Uterus (tissue), 3 donors: ENCODE measurements at regions not wholly inside any gene's neighbourhood (a gene's known extent, or its start where the extent isn't known, plus 50 kb on each side); places are given as distances from the start of the nearest gene placed in this dataset.
"Not testable (repeated sequence)": the region's sequence is repeated elsewhere in the genome, so short reads cannot be mapped to it uniquely, and the experiment has no call there.

ENCODE experiments used
- DNase-seq, 2 donors: peaks; one replicate each; pipeline ENCODE4 v3.0.0-alpha.2; 2019 to 2020
- H3K27ac ChIP-seq, 2 donors: fragments of 200-600 bp; sonication (generic); 1 replicate in 1 of 2; 2 replicates in 1 of 2; pipeline ENCODE4 v1.5.1; 2016 to 2018
- H3K27me3 ChIP-seq, 2 donors: fragments of 200-600 bp; sonication (generic); one replicate each; pipeline ENCODE4 v1.5.1; 2018 to 2019; ENCODE audit warnings: control low read depth in 1 of 2
- H3K36me3 ChIP-seq, 2 donors: fragments of 200-600 bp; sonication (generic); one replicate each; pipeline ENCODE4 v1.5.1; 2019; ENCODE audit warnings: control low read depth in 1 of 2
- H3K4me1 ChIP-seq, 2 donors: fragments of 200-600 bp; sonication (generic); one replicate each; pipeline ENCODE4 v1.5.1; 2018 to 2019; ENCODE audit warnings: control low read depth in 1 of 2
- H3K4me3 ChIP-seq, 2 donors: fragments of 200-600 bp; sonication (generic); 1 replicate in 1 of 2; 2 replicates in 1 of 2; pipeline ENCODE4 v1.5.1; 2018 to 2019; ENCODE audit warnings: mild to moderate bottlenecking in 1 of 2
- H3K9me3 ChIP-seq, 2 donors: fragments of 200-600 bp; sonication (generic); one replicate each; pipeline ENCODE4 v1.5.1; 2019; ENCODE audit warnings: control low read depth in 1 of 2
- intact Hi-C: fragments of 100-400 bp; cut with DNase I; formaldehyde crosslinking; loops from one replicate; pipeline ENCODE4 v1.15.1; 2023; ENCODE audit warnings: low total_unique reads
- donor health status: DM: yes; HTN: yes; CAD: no.

DNA sequence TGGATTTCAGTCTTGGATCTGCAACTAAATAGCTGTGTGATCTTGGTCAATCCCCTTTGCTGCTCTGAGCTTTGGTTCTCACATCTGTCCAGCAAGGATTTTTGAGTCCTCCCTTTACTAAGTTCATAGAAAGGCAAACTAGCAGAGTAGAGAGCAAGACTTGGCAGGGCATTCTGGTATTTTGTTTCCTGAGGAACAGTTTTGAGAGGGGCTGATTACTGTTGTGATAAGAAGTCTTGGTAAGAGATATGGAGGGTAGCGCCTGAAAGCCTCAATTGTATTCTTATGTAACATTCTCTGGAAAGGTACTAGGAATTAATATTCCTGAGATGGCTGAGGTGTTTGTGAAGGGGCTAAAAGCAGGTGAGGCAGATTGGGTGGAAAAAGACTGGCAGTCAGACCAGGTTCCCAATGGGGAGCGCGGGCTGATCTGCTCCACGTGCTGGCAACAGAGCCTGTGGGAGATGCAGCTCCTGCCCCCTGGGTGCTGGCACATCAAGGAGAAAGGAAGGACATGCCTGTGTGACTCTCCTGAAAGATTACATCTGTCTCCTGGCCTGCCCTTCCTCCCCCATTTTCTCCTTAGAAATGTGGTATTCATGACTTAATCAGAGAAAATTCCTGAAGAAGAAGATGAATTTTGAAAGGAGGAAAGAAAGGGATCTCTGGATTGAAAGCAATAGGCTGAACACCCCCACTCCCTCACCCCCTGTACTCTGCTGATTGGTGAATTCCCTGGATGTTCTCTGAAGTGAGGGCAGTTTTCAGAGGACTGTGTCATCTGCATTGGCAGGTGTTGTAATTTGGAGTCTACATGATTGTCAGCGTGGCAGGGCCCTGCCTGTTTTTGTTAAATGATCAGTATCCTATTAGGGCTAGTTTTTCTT is 94.0 kb downstream of the SRGAP2 start:
- intact Hi-C loops, DNase-seq, H3K4me3 ChIP-seq: not testable (repeated sequence)

DNA sequence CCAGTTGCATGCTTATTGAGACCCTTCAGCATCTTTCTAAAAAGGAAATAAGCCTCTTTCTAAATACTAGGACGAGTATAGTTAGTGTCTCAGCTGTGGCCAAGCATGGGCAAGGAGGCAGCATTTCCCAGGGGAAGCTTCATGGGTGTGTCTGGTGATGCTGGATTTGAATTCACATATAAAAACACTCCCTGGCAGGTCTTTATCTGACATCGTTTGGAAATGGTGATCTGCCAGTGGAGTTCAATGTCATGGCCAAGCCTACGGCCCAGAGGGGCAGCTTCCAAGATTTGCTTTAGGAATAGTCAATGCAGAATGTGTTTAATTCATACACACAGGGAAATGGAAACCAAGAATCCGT is 94.7 kb downstream of the SRGAP2 start:
- H3K4me1 ChIP-seq, H3K4me3 ChIP-seq, intact Hi-C loops, H3K27me3 ChIP-seq, H3K36me3 ChIP-seq, H3K9me3 ChIP-seq, H3K27ac ChIP-seq, DNase-seq: not testable (repeated sequence)

More for the DNA sequence above, 94.0 kb downstream of the SRGAP2 start:
- not testable (repeated sequence) for H3K27ac ChIP-seq, H3K9me3 ChIP-seq, H3K27me3 ChIP-seq, H3K4me1 ChIP-seq, H3K36me3 ChIP-seq

- H3K4me3 ChIP-seq, H3K27ac ChIP-seq, H3K36me3 ChIP-seq, H3K4me1 ChIP-seq, intact Hi-C loops, DNase-seq, H3K27me3 ChIP-seq, H3K9me3 ChIP-seq: not testable (repeated sequence)
Measured at GRCh38 chr1:206299181-206299791, 95.9 kb downstream of the SRGAP2 start.

- H3K27ac ChIP-seq, H3K4me1 ChIP-seq, H3K4me3 ChIP-seq, intact Hi-C loops, H3K27me3 ChIP-seq, H3K9me3 ChIP-seq, DNase-seq, H3K36me3 ChIP-seq: not testable (repeated sequence)
Measured at GRCh38 chr1:206299942-206300341, 96.6 kb downstream of the SRGAP2 start.

DNA sequence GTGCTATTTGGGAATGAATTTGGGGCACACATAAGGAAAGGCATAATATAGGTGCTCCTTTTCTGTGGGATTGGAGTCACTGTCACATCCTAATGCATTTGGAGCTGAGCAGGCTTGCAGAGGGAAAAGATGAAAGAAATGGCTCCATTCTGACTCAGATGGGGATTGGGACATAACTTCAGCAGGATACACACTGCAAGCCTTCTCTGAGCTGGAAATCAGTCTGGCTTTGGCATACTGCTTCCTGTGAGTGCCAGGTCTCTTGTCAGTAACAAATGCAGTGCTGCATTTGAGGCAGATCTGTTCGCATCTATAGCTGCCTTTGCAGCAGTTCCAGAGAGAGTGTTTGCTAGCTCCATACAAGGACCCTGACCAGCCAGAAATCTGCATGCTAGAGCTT is 98.7 kb downstream of the SRGAP2 start:
- H3K4me3 ChIP-seq, H3K27ac ChIP-seq, H3K4me1 ChIP-seq, intact Hi-C loops, H3K27me3 ChIP-seq, H3K36me3 ChIP-seq, H3K9me3 ChIP-seq, DNase-seq: not testable (repeated sequence)

DNA sequence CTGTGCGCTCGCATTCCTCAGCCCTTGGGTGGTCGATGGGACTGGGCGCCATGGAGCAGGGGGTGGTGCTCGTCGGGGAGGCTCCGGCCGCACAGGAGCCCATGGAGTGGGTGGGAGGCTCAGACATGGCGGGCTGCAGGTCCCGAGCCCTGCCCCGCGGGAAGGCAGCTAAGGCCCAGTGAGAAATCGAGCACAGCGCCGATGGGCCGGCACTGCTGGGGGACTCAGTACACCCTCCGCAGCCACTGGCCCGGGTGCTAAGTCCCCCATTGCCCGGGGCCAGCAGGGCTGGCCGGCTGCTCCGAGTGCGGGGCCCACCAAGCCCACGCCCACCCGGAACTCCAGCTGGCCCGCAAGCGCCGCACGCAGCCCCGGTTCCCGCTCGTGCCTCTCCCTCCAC is 104.1 kb downstream of the SRGAP2 start:
- intact Hi-C loops: not testable (repeated sequence)

GRCh38 chr1:206310948-206311347 is 107.6 kb downstream of the SRGAP2 start:
- H3K27ac ChIP-seq, H3K4me3 ChIP-seq, H3K9me3 ChIP-seq, DNase-seq, intact Hi-C loops, H3K36me3 ChIP-seq, H3K27me3 ChIP-seq, H3K4me1 ChIP-seq: not testable (repeated sequence)

More for the DNA sequence above, 104.1 kb downstream of the SRGAP2 start:
- H3K4me1 ChIP-seq, H3K4me3 ChIP-seq, H3K27me3 ChIP-seq, H3K9me3 ChIP-seq, H3K36me3 ChIP-seq, H3K27ac ChIP-seq, DNase-seq: not testable (repeated sequence)

GRCh38 chr1:206311611-206312273 is 108.4 kb downstream of the SRGAP2 start:
- H3K27me3 ChIP-seq, H3K4me1 ChIP-seq, intact Hi-C loops, H3K27ac ChIP-seq, H3K36me3 ChIP-seq, H3K9me3 ChIP-seq, H3K4me3 ChIP-seq: not testable (repeated sequence)
- peak in 1 of 2 donors; percentile 18 for DNase-seq

DNA sequence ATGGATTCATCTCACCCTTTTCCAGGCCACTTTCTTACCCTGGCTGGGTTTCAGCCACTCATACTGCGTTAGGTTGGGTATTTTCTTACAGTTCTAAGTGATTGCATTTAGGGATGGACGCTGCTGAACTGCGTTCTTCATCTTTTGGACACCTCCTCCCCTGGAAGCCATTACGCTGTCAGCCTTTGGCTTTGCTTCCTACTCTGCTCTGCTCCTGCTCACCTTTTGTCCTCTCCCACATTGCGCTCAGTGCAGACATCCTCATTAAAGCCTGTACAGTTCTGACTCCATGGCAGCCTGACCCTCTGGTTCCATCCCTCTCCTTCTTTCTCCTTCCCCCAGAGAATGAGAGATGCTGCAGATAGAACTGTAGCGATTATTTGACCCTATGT is 108.9 kb downstream of the SRGAP2 start:
- intact Hi-C loops, H3K27me3 ChIP-seq, H3K27ac ChIP-seq, H3K9me3 ChIP-seq, H3K36me3 ChIP-seq, DNase-seq, H3K4me1 ChIP-seq, H3K4me3 ChIP-seq: not testable (repeated sequence)

DNA sequence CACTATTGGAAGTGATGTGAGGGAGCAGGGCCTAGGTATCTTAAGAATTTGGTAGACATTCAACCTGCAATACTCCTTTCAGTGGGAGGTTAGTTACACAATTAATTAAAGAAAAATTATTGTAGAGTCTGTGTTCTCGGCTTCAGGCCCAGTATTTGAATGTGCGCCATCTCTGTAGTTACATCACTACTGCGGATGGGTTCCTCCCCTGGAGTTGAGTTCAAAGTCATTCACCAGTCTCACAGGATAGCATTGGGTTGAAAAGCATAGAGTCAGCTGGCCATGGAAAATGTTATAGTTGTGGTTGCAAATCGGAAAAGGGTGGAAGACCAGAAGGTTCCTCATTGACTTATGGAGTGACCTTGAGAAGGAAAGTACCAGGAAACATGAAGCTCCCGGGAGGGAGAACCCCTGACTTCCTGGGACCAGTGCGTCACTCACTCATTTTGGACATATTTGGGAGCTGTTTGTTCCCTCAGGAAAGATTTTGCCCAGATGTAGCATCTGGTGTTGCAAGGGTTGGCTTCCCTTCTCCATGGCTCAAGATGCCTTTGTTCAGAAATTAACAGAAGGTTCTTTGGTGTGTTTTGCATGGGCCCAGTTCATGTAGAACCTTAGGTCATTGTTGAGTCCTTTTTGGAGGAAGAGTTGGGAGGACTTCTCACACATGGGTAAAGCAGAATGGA is 111.8 kb downstream of the SRGAP2 start:
- DNase-seq, H3K27me3 ChIP-seq, H3K36me3 ChIP-seq, H3K4me1 ChIP-seq, H3K9me3 ChIP-seq, H3K4me3 ChIP-seq, intact Hi-C loops, H3K27ac ChIP-seq: not testable (repeated sequence)

DNA sequence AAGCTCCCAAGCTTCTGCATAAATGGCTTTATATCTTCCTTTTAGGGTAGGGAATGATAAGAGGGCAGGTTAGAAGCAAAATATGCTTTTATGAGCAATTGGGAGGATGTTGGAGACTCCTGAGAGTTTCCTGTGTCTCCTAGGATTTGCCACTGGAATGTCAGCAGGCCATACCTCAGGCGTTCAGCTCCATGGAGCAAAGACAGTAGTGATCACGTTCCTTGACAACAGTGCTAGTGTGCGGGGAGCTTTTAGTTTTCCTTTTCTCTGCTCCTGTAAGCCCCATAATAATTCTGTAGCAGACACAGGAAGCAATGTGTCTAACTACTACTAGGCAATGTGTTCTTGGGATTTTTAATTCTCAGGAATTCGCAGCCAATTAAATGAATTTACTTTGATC is 113.6 kb downstream of the SRGAP2 start:
- H3K27ac ChIP-seq, H3K4me1 ChIP-seq, DNase-seq, H3K36me3 ChIP-seq, intact Hi-C loops, H3K9me3 ChIP-seq, H3K27me3 ChIP-seq, H3K4me3 ChIP-seq: not testable (repeated sequence)

DNA sequence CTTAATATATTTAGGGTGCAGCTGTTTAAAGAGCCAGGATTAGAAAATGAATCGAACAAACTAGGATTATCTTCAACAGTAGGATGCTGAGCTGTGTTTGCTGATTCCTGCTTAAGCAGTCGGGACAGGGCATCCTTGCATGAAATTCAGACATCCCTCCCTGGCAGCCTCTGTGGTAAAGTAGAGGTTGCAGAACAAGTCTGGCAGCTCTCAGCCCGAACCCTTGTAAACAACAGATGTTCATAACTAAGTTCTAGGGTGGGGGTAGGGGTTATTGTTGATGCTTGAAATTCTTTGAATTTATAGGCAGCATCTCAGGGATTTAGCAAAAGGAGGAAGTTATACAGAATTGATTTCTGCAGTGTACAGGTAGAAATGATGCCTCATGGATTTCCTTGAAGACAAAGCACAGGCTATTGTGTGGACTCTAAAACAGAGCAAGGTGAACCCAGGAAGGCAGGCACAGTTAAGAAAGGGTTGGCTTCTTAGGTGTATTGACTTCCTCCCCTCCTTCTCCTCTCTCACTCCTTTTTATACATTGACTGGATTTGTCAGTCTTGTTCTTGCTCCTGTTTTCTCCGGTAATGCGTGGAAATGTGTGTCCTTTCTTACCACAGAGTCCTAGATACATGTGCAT is 114.7 kb downstream of the SRGAP2 start:
- DNase-seq, H3K27me3 ChIP-seq, H3K4me1 ChIP-seq, intact Hi-C loops, H3K4me3 ChIP-seq, H3K27ac ChIP-seq, H3K9me3 ChIP-seq, H3K36me3 ChIP-seq: not testable (repeated sequence)
